T-helper 2 cell (primary cell): ENCODE measurements at regions not wholly inside any gene's neighbourhood (a gene's known extent, or its start where the extent isn't known, plus 50 kb on each side); places are given as distances from the start of the nearest gene placed in this dataset.
"Not testable (repeated sequence)": the region's sequence is repeated elsewhere in the genome, so short reads cannot be mapped to it uniquely, and the experiment has no call there.

ENCODE experiments used
- DNase-seq, 5 experiments: peaks; one replicate each; pipeline versions ENCODE4 v3.0.0 to v3.0.0-alpha.2; 2012 to 2022

DNA sequence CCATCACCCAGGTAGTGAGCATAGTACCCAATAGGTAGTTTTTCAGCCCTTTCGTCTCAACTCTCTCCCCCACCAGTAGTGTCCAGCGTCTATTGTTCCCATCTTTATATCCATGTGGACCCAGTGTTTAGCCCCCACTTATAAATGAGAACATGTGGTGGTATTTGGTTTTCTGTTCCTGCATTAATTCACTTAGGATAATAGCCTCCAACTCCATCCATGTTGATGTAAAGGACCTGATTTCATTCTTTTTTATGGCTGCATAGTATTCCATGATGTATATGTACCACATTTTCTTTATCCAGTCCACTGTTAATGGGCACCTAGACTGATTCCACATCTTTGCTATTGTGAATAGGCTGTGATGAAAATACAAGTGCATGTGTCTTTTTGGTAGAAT lies 51.3 kb downstream of the NACA2 start:
- DNase-seq = not testable (repeated sequence)

DNA sequence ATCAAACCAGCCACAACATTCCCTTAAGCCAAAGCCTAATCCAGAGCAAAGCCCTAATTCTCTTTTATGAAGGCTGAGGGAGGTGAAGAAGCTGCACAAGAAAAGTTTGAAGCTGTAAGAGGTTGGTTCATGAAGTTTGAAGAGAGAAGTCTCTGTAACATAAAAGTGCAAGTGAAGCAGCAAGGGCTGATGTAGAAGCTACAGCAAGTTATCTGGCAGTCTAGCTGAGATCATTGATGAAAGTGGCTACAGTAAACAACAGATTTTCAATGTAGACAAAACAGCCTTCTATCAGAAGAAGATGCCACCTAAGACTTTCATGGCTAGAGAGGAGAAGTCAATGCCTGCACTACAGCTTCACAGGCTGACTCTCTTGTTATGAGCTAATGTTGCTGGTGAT lies 52.5 kb downstream of the NACA2 start:
- no peak for DNase-seq

DNA sequence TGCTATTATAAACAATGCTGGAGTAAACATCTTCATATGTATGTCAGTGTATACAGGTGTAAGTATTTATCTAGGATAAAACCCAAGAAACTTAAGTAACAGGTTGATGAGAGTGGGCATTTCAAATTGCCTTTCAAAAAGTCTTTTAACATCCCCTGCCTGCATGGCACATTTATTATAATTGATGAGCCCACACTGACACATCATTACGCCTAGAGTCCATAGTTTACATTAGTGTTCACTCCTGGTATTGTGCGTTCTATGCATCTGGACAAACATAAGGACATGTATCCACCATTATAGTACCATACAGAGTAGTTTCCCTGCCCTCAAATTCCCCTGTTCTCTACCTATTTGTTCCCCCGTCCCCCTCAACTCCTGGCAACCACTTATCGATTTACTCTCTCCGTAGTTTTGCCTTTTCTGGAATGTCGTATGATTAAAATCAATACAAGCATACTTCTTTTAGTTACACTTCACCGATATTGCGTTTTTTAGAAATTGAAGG lies 53.7 kb downstream of the NACA2 start:
- no peak for DNase-seq

DNA sequence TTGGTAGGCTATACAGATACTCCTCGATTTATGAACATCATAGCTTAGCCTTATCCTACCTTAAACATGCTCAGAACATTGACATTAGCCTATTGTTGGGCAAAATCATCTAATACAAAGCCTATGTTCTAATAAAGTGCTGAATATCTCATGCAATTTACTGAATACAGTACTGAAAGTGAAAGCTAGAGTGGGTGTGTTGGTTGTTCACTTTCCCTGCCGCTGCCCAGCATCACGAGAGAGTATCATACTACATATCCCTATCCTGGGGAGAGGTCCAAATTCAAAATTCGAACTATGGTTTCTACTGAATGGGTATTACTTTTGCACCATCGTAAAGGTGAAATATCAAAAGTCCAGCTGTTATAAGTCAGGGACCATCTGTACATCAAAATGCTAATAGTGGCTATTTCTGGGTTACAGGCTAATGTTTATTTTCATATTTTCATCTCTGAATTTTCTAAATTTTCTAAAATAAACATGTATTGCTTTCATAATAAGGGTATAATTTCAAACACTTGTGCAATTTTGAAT lies 54.5 kb downstream of the NACA2 start:
- peak in 1 of 5 experiments; percentile 24 for DNase-seq
